GM21528 (cell line): ENCODE measurements at regions not wholly inside any gene's neighbourhood (a gene's known extent, or its start where the extent isn't known, plus 50 kb on each side); places are given as distances from the start of the nearest gene placed in this dataset.

Source experiments
- ATAC-seq: cut with Tn5 transposase; IDR thresholded peaks from one replicate; pipeline ENCODE4 v1.9.1; 2021; ENCODE audit warnings: mild to moderate bottlenecking, moderate library complexity; ENCODE audit not compliant: unreplicated experiment, low FRiP score

DNA sequence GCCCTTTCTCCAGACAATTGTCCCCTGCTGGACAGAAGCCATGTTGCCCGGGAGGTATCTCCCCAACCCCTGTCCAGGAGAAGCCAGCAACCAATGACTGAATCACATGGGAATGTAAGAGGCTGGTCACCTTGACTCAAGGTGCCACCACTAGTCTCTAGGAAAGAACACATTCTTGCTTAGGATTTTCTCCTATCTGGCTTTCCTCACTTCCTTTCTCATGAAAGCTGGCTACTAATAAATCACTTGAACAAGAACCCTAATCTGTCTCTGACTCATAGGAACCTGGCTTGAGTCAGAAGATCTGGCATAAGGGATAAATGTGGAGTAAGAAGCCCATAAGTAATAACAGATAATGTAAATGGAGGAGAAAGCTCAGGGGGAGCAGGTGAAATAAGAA lies 101.4 kb upstream of the C11orf87 start:
- no peak for ATAC-seq

DNA sequence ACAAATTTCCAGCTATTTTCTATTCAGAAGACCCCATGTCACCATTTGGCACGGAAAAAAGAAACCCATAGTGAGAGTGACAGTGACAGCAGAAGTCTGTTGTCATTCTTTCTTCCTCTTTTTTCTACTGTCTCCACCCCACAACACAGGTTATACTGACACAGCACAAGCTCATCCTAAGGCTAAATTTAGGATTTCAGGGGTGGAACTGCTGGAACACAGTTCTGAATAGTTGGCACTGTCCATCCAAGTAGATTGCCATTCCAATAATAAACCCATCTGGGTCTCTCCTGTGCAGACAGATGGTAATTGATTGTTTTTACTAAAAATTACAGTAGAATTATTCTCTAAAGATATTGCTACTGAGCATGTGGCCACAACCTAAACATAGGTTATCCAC lies 95.2 kb upstream of the C11orf87 start:
- no peak for ATAC-seq

DNA sequence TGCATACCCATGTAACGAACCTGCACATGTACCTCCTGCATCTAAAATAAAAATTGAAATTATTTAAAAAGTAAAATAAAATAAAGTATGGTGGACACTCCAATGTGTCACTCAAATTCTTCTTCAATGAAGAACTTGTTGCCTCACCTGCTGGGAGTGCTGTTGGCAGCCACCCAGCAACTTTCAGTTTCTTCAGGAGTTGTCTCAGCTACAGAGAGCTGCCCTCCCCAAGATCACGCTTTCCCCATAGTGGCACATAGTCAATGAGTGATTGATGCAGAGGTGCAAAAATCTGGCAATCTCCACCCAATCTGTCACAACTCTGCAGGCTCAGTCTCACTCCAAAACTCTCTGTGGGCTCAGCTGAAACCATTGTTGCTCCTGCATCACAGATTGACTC lies 92.3 kb upstream of the C11orf87 start:
- no peak for ATAC-seq

DNA sequence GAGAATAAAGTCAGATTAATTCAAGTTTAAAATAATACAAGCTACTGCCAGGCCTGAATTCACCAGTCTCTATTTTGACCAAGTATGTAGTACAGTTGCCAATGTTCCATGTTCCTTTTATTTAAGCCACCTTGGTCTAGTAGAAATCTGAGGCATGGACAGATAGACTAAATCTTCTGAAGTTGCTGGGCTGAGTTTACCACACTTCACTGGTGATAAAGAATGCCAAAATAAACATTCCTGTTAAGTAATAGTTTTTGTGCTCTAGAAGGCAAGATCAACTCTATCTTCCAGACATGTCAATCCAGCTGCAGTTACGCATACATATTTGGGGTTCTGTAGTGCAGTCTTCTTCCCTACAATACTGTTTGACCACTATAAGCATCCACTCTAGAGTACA lies 83.9 kb upstream of the C11orf87 start:
- no peak for ATAC-seq

DNA sequence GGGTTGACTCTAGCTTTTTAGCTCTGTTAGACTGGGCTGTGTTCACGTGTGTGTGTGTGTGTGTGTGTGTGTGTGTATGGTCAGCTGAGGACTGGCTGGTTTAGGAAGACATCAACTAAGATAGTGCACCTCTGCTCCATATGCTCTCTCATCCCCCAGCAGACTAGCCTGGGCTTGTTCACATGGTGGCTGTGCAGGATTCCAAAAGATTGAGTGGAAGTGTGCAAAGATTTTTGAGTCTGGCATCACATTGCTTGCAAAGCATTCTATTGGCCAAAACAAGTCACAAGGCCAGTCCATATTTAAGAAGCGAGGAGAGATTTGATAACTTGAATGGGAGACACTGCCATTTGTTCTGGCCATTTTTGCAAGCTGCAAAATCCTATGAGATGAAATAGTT lies 79.7 kb upstream of the C11orf87 start:
- ATAC-seq: no peak

DNA sequence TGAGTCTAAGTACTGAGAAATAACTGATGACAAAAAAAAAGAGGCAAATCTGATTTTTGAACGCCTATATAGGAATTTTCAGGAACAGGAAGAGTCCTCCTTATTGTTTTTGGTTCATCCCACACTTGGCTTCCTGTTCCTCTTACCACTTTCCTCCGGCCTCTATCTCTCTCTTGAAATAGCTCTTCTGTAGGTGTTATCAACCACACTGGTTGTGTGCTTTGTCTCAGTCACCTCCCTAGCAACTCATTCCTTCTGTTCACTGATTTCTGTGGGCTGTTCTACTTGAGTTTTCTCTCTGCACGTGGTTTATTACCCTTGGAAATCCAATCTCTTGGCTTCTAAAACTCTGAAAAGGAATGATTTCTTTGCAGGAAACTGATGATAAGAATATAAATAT lies 78.7 kb upstream of the C11orf87 start:
- ATAC-seq: no peak

DNA sequence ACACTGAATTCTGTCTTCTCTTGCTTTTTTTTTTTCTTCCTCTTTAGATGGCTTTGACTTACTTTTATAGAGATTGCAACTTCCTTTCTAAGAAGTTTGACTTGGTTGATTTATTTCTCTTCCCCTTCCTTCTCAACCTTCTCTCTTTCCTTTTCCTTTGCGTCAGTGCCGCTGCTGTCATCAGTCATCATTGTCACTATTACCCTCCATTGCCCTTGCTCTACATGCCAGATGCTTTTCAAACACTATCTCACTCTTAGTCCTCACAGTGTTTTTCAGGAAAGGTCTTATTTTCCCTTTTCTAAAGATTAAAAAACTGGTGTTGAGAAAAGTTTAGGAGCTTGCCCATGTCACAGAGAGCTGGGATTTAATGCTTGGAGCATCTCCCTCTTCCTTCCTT lies 74.7 kb upstream of the C11orf87 start:
- ATAC-seq: no peak

DNA sequence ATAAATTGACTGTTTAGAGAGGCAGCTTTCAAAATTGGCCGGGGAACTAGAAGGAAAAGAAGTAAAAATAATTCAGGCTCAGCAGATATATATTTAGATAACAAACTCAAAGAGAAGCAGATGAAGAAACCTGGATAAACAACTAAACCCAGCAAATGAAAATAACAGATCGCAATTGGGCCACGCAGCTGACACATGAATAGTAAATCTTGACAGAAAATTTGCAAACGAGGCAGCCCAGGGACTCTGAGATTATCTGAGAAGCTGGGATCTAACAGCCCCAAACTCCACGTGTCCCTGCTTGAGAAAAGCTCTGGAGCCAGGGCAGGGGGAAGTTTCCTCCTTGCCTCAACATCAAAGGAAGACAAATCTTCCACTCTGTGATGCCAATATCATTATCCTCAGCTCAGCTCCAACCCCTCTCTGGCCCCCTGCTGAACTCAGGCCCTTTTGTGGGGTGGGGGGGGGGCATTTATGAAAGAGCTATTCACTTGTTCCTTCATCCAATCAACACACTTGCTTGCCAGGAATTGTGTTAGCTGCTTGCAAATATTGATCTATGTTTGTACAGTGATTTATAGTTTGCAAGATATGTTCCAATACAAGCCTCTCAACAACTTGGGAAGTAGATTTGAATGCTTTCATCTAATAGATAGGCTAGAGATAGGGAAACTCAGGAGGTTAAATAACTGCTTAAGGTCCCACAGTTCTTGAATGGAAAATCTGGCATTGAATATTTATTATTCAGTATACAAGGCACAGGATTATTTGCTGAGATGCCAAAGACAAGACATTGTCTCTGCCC lies 72.5 kb upstream of the C11orf87 start:
- ATAC-seq: no peak

DNA sequence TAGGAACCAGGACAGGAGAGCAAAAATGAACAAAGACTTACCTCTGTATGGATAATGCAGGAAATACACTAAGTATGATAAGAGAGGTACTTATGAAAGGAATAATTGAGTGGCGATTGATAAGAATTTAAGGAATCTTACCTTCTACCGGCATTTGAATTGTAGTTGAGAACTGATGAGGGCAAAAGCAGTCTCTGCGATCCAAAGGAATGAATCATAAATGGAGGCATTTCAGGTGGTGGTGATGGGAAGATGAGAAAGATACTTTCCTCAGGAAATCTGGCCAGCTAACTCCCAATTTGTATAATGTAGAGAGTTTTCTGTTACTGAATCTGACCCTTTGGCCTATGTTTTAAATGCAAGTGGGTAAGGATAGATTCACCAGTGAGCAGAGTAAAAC lies 71.9 kb upstream of the C11orf87 start:
- ATAC-seq: no peak

DNA sequence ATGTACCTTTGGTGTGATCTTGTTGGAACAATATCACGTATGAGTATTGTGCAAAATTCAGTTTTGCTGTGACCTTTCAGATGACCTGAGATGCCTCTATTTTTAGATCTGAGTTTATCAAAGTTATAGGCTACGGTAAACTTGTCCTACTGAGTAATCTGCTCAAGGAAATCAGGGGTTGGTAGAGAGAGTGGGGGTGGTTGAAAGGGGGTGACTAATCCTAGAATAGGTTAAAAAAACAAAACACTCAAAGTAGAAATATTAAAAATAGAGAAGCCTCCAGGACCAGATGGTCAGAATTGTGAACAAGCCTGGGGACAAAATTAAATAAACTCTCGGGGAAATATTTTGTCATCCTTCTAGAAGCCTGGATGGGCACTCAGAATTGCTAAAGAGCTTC lies 59.9 kb upstream of the C11orf87 start:
- ATAC-seq: no peak

DNA sequence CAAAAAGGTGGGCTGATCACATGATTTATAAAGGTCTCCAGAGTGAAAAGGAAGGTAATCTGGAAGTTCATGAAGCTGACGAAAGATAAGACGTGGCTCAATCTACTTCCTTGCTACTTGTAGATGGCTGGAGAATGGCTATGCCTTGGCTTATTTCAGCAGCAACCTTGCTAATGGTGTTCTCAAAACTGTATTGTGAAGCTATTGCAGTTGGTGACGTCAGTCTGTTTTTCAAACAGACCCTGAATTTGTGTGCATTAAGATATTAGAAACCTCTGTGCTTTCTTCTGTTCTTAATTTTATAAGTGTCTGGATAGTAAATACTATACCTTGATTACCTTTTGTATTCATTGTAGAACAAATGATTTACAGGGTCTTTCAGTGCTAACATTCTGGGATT lies 58.3 kb upstream of the C11orf87 start:
- ATAC-seq: no peak

DNA sequence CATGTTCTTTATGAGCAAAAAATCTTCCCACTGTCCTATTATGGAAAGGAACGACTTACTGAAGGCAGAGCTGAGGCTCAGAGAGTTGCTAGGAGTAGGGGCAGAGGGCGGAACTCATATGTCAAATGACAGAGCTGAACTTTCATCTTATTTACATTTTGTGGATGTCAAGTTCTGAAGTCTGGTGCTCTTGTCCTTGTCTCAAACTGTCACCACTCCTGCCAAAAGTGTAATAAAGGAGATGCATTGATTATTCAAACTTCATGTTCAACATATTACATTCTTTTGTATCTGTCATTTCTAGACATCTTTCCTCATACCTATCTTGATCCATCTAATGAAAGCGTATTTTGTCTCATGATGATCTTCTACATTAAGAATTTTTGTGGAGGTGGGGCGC lies 57.1 kb upstream of the C11orf87 start:
- ATAC-seq: no peak

DNA sequence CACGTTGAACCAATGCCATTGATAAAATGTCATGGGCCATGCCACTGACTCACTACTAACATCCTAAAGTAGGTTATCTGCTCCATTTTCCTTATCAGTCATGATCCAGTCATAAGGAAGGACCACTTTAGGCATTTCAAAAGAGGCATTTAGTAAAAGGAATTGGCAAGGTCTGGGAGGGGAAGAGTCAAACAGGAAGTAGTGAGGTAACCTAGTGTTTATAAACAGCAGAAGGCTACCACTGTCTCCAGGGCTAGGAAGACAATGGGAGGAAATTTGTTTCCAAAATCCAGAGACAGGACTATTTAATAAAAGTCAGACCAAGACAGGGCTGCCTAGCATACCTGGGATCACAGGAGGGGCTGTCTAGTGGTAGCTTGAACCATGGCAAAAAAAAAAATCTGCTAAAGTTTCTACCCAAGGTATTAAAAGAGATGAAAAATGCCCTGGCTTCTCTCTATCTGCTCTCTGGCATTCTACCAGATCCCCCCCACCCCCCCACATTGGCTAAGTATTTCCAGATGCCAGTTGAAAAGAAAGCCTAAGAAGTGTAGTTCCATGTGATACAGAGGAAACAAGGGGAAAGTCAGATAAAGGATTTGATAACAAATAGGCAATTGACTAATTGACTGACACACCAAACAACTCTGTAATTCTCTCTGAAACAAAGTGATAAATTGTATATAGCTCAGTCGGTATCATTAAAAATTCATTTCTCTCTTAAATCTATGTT lies 50.4 kb upstream of the C11orf87 start:
- ATAC-seq: no peak
